ENCODE measurements at regions not wholly inside any gene's neighbourhood (a gene's known extent, or its start where the extent isn't known, plus 50 kb on each side); places are given as distances from the start of the nearest gene placed in this dataset.

DNA sequence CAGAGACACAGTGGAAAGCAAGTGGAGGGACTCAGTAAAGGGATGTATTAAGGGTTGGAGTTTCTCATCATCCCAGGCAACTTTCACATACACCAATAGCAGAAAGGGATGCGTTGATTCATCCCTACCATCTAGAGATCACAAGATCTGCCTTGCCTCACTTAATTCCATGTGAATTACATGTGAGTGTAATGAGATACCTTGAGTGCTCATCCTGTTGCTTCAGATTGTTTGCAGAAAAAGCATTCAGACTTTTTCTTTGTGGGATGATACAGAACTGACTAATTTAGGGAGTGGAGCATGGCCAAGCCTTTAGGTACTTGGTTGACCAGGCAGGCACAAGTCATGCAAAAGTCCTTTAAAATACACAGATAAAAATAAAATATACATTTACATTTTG is 124.8 kb upstream of the SLIT2 start:
- ATAC-seq (ENCODE audit: low FRiP score in 2 of 2) = no peak

DNA sequence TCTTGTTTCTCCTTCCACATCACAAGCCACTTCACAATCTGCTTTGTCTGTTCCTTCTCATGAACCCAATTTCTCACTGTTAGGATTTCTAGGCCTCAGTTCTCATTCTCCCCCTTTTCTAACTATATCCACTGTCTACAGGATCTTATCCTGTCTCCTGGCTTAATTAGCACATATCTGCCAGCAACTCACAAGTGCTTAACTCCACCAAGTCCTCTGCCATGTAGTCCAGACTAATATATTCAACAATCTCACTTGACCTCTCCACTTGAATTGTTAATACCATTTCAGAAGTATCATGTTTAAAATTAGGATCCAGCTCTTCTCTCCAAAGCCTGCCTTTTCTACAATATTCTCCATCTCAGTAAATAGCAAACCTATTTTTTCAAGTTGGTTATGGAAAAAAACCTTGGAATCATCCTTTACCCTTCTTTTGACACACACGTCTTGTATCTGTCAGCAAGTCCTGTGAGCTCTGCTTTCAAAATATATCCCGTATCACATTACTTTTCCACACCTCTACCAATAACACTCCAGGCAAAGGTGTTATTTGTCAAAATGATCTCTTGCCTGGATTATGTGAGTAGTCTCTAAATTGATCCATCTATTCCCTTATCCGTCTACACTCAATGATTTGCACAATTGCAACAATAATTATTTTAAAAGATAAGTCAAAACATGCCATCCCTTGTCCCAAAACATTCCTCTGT is 127.2 kb upstream of the SLIT2 start:
- Histone ChIP-seq H3K9me3 (no peaks in the 10 kb centered on the region), H3K27ac (no peak overlapping the region), H3K4me1 (no peaks in the 10 kb centered on the region), H3K4me3 (no peak overlapping the region), H3K27me3 (no peaks in the 10 kb centered on the region), H3K36me3 (no peaks in the 10 kb centered on the region)
- DNase-seq (no peak), ATAC-seq (ENCODE audit: low FRiP score in 2 of 2) (no peak)
- TF ChIP-seq EP300 (IDR thresholded peaks at IDR 0.05) (no peak), POLR2AphosphoS5 (IDR thresholded peaks at IDR 0.05) (no peak), POLR2A (IDR thresholded peaks at IDR 0.05) (no peak)
- TF ChIP-seq, protein P1, sequence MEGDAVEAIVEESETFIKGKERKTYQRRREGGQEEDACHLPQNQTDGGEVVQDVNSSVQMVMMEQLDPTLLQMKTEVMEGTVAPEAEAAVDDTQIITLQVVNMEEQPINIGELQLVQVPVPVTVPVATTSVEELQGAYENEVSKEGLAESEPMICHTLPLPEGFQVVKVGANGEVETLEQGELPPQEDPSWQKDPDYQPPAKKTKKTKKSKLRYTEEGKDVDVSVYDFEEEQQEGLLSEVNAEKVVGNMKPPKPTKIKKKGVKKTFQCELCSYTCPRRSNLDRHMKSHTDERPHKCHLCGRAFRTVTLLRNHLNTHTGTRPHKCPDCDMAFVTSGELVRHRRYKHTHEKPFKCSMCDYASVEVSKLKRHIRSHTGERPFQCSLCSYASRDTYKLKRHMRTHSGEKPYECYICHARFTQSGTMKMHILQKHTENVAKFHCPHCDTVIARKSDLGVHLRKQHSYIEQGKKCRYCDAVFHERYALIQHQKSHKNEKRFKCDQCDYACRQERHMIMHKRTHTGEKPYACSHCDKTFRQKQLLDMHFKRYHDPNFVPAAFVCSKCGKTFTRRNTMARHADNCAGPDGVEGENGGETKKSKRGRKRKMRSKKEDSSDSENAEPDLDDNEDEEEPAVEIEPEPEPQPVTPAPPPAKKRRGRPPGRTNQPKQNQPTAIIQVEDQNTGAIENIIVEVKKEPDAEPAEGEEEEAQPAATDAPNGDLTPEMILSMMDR (IDR thresholded peaks at IDR 0.05) = no peak
- WGBS, 2 donors = 69 to 77% methylated on average over 3 of the region's 3 CpGs

More for the DNA sequence above, 124.8 kb upstream of the SLIT2 start:
- Histone ChIP-seq H3K27me3 (no peaks in the 10 kb centered on the region), H3K9me3 (no peaks in the 10 kb centered on the region), H3K27ac (no peak overlapping the region), H3K4me3 (no peak overlapping the region), H3K4me1 (no peaks in the 10 kb centered on the region), H3K36me3 (no peaks in the 10 kb centered on the region)
- WGBS, 2 donors = 84 to 92% methylated on average over 1 of the region's 1 CpG
- no peak for DNase-seq
- TF ChIP-seq POLR2A (IDR thresholded peaks at IDR 0.05) = no peak
- TF ChIP-seq, protein P1 (IDR thresholded peaks at IDR 0.05) = no peak
- TF ChIP-seq EP300 (IDR thresholded peaks at IDR 0.05) = no peak
- TF ChIP-seq POLR2AphosphoS5 (IDR thresholded peaks at IDR 0.05) = no peak

DNA sequence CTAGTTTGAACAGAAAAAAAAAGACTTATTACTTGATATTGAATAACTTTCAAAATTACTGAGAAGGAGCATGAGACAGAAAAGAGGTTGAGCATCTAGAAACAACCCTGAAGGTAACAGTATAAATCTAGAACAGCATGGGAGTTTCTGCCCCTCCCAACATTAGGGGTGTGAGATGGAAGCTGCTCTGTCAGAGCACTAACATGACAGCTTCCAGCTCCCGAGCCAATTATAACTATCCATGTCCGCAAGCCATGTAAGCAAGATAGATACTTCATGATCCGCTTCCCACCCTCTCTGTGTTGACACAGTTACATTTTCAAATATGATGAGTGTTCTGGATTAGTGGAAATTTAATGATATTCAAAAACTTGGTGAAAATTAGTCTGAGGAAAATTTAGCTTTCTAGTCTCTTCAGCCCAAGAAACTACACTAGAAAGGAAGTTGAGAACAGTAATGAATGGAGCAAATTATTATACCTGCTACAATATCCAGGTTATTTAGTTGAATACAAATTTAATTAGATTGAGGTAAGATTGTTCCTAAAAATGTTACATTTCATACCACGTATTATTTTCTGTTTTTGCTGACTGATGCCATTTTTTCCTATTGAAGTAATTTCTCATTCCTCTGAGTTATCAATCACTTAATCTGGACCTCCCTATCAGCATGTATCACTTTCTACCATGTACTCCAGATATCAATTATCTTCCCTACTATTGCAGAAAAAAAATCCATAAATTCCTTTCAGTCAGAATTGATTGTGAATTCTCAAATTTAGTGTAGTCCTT is 129.3 kb upstream of the SLIT2 start:
- WGBS, 2 donors = 83 to 85% methylated on average over 4 of the region's 4 CpGs
- ATAC-seq (ENCODE audit: low FRiP score in 2 of 2) = no peak
- TF ChIP-seq POLR2A (IDR thresholded peaks at IDR 0.05) = no peak
- no peak for TF ChIP-seq POLR2AphosphoS5 (IDR thresholded peaks at IDR 0.05)
- TF ChIP-seq EP300 (IDR thresholded peaks at IDR 0.05) = no peak
- TF ChIP-seq, protein P1 (IDR thresholded peaks at IDR 0.05) = no peak

DNA sequence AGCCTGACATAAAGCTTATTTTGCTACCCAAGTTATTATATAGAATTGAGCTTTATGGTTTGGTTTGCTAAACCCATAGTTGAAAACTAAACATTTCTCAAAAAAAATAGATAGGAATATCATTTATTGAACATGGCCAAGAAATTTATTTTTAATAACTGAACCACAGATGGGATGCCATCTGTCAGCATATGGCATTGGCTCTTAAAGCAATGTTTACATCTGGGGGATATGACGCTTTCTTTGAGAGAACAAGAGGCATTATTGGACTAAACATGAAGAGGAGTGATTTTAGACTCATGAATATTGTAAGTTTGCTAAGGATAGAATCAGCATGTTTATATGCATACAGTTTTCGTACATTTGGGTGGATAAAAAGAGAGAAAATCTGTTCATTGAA is 132.6 kb upstream of the SLIT2 start:
- Histone ChIP-seq H3K4me1 (no peaks in the 10 kb centered on the region), H3K27me3 (no peaks in the 10 kb centered on the region), H3K36me3 (no peaks in the 10 kb centered on the region), H3K27ac (no peak overlapping the region), H3K9me3 (no peaks in the 10 kb centered on the region), H3K4me3 (no peak overlapping the region)
- DNase-seq (no peak), ATAC-seq (ENCODE audit: low FRiP score in 2 of 2) (no peak)
- 68 to 70% methylated on average over 2 of the region's 2 CpGs for WGBS, 2 donors
- TF ChIP-seq EP300 (IDR thresholded peaks at IDR 0.05) (no peak), POLR2AphosphoS5 (IDR thresholded peaks at IDR 0.05) (no peak), POLR2A (IDR thresholded peaks at IDR 0.05) (no peak)
- TF ChIP-seq, protein P1 (IDR thresholded peaks at IDR 0.05) = no peak

More for the DNA sequence above, 129.3 kb upstream of the SLIT2 start:
- Histone ChIP-seq H3K4me1 (no peaks in the 10 kb centered on the region), H3K27ac (no peak overlapping the region), H3K4me3 (no peak overlapping the region), H3K9me3 (no peaks in the 10 kb centered on the region), H3K36me3 (no peaks in the 10 kb centered on the region), H3K27me3 (no peaks in the 10 kb centered on the region)
- DNase-seq = no peak
